Medulla oblongata (tissue), 1 donor: ENCODE measurements at regions not wholly inside any gene's neighbourhood (a gene's known extent, or its start where the extent isn't known, plus 50 kb on each side); places are given as distances from the start of the nearest gene placed in this dataset.

ENCODE experiments used
- DNase-seq: peaks from one replicate; pipeline ENCODE4 v3.0.0-alpha.2; 2015; ENCODE audit errors: extremely low spot score

DNA sequence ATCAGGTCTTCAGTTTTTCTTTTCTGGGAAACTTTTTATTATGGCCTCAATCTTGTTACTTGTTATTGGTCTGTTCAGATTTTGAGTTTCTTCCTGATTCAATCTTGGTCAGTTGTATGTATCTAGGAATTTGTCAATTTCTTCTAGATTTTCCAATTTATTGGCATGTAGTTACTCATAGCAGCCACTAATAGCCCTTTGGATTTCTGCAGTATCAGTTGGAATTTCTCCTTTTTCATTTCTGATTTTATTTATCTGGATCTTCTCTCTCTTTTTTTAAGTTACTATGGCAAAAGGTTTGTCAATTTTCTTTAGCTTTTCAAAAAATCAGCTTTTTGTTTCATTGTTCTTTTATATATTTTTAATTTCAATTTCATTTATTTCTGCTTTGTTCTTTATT is 419.6 kb upstream of the KIRREL3 start:
- DNase-seq, result no peak

GRCh38 chr11:127412722-127413380 is 412.3 kb upstream of the KIRREL3 start:
- no peak for DNase-seq

- no peak for DNase-seq
Measured at GRCh38 chr11:127412234-127412633, 411.7 kb upstream of the KIRREL3 start.

GRCh38 chr11:127411283-127411682 is 410.7 kb upstream of the KIRREL3 start:
- DNase-seq, result no peak

DNA sequence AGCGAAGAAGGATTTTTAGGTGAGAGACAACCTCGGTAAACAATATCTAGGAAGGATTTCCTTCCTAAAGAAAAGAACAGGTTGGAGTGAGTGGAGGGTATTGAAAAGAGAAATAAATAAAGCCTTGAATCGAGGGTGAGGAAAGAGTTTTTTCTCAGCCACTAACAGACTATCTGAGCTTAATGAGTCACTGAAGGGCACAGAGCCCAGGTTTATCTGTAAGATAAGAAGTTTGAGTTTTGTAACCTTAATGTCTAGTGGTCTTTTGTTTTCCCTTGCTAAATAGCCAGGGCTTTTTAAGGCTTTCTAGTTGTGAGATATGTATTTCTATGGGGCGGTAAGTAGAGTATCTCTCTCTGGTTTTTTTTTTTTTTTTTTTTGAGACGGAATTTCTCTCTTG is 394.5 kb upstream of the KIRREL3 start:
- no peak for DNase-seq

DNA sequence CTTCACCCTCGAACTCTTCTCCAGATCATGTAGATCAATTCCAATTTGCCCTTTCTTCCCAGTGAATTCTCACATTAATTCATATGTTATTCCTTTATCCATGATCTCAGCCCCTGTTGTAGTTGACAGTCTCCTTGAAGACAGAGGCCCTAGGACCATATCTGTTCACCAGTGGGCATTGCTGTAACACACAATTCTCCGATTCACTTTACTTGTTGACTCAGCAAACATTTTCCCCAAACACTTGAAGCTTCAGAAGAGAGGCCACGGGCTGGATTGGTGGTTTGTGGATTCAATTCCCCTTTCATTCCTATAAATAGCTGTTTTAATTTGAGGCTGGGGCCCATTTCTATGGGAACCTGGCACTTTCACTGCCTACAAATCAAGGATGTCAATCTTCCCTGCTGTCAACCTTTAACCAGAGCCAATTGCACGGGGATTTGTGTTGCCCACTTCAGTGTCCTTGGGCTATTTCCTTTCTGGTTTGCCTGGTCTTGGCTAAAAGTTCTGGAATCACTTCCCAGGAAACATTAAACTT is 393.0 kb upstream of the KIRREL3 start:
- no peak for DNase-seq

DNA sequence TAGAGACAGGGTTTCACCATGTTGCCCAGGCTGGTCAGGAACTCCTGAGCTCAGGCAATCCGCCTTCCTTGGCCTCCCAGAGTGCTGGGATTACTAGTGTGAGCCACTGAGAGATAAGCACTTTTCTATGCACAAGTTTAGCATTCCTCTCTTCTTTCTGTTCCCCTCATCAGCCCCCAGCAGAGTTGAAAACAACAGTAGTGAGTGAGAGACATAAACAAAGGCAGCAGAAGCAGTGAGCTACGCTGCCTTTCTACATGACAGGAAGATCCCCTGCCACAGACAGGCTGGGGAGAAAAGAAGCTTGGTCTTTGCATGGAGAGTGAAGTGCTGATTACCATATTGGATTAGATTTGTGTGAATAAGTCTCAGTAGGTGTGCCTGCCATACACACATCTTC is 392.0 kb upstream of the KIRREL3 start:
- no peak for DNase-seq

- DNase-seq, result no peak
Measured at GRCh38 chr11:127390465-127390864, 389.9 kb upstream of the KIRREL3 start.

- no peak for DNase-seq
Measured at GRCh38 chr11:127385071-127385470, 384.5 kb upstream of the KIRREL3 start.

- no peak for DNase-seq
Measured at GRCh38 chr11:127383026-127383425, 382.5 kb upstream of the KIRREL3 start.

DNA sequence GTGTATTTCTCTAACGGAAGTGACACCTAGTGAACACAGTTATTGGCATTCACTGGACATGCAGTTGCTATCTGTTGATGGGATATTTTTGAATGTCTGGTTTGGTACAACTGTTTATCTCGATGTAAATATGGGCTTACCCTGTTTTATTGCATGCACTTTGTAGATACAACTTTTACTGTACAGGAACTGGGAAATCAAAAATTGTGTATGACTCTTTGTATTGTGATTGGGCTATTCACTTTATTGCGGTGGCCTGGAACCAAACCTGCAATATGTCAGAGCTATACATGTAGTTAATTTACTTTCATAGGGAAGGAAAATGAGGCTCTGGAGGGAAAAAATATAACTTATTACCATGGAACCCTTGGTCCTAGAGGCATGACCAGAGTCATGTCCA is 380.7 kb upstream of the KIRREL3 start:
- no peak for DNase-seq

DNA sequence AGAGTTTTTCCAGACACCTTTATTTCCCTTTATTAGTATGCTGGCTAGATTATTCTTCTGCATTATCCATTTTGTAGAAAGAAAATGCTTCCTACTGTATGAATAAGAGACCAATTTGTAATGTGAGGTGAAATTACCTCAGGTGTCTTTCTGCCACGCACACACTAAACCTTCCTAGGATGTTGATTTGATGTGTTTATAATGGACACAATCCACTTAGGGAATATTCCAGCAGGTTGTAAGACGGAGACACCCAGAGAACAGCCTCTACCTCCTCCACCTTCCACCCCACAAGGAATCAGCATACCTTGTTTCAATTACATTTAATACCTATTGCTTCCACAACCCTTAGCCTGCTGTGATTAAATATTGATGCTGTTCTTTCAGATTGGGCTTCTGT is 379.1 kb upstream of the KIRREL3 start:
- no peak for DNase-seq

DNA sequence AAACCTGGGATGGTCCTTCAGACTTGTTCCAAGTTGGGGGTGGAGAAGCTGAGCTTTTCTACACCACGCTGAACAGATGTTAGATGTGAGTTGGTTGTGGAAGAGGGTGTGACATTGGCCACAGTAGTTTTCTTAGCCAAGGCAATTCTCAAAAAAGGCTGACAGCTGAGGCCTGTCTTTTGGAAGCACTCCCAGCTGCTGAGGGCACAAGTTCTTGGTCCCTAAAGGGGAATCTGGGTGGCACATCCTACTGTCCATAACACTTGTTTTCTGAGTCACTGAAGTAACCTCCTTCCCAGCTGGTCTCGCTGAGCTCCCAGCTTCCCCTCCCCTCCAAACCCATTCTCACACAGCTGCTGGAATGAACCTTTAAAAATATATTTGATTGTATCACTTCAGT is 375.7 kb upstream of the KIRREL3 start:
- DNase-seq, result no peak

GRCh38 chr11:127369356-127369755 is 368.8 kb upstream of the KIRREL3 start:
- DNase-seq, result no peak

- DNase-seq, result no peak
Measured at GRCh38 chr11:127362754-127363308, 362.3 kb upstream of the KIRREL3 start.

GRCh38 chr11:127358160-127358559 is 357.6 kb upstream of the KIRREL3 start:
- DNase-seq, result no peak

DNA sequence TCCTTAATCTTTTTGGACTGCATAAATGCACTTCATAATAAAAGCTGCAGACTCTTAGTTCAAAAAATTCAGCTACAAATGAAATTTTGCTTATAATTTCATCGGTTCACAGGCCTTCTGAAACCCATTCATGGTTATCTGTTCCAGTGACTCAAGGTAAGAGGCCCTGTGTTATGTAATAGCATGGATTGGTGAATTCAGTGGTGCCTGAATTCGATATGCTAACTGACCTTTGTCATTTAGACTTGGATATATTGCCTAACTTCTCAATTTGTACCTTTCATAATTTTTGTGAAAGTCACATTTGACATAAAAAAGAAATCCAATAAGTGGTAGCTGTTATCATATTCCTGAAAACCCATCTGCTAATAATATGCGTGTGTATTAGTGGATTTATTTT is 349.9 kb upstream of the KIRREL3 start:
- no peak for DNase-seq

DNA sequence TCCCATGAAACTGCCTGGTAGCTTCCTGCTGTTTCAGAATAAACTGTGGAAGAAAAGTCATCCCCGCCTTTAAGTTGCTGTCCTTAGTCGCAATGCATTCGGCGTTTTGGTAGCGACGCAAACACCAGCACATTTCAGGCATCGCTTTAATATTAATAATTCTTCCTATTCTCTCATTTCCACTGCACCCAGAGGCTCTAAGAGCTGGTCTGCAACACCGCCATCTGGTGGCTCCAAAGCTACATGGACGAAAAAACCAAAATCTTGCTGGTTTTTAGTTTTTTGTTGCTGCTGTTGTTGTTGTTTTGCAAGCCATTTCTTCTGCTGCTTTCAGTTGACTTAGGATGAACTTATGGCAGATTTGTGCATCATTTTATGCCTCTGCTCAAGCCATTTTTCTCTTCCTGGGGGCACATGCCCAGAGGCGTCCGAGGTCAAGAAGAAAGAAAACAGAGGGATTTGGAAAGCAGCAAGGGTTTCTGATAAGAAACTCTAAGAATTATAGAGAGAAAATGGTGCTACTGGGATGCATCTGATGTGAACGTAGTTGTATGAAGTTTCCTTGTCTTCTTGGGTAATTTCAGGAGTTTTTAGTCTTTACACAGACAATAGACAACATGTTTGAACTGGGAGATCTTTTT is 345.4 kb upstream of the KIRREL3 start:
- peak; percentile 72 for DNase-seq

- DNase-seq, result no peak
Measured at GRCh38 chr11:127340438-127340837, 339.9 kb upstream of the KIRREL3 start.

GRCh38 chr11:127339376-127339775 is 338.8 kb upstream of the KIRREL3 start:
- DNase-seq, result no peak

DNA sequence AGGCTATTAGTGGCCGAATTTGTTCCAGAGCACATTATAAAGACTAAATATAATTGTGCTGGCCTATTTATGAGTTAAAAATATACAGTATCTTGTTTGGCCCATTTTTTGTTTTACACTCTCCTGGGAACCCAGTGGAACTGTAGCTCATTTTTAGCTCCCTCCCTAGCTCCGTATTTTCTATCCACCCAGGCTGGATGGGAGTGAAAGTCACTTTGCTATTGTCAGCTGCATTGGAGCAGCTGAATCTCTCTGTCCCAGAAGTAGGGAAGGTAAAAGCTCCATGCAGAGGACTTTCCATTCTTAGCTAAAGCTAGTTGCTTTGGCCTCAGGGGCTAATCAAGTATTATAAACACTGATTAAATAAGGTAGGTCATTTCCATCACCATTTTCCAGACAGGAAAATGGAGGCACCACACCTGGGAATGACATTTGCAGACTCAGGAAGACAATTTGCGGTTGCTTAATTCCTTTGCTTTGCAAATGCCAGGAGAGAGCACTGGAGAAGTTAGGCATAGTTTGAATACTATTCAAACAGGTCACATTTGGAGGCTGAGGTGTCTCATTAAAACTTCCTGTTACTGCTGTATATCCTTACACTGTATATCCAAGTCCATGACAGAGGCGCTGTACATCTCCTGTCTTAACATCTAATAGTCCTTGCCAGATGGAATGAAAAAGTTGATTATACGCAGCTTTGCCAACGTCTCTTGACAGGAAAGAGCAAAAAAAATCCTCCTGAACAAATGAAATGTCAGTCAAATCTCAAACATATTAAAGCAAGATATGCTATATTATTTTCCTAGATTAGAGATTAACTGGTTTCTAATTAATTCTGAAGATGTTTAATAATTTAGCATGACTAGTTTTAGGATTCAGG is 338.1 kb upstream of the KIRREL3 start:
- DNase-seq, result no peak

- no peak for DNase-seq
Measured at GRCh38 chr11:127334466-127334865, 333.9 kb upstream of the KIRREL3 start.
